ENCODE measurements at regions not wholly inside any gene's neighbourhood (a gene's known extent, or its start where the extent isn't known, plus 50 kb on each side); places are given as distances from the start of the nearest gene placed in this dataset.
A peak's percentile ranks its signal among the peaks of the same experiment; 100 is the strongest.
"Not testable (repeated sequence)": the region's sequence is repeated elsewhere in the genome, so short reads cannot be mapped to it uniquely, and the experiment has no call there.

- Mint-ChIP-seq H3K36me3 (no peaks in the 10 kb centered on the region), H3K27me3 (peaks cover 0 to 8% (median 4%) of the 10 kb centered on the region in 3 donors), H3K4me1 (no peaks in the 10 kb centered on the region), H3K9me3 (no peaks in the 10 kb centered on the region), H3K27ac (no peak overlapping the region), H3K4me3 (peak overlapping the region in 1 of 8 donors; percentile 5)
- no peak for ATAC-seq (ENCODE audit: low read depth in 2 of 2)
- DNase-seq, result no peak
These were observed 339.2 kb upstream of the PIK3R1 start for GRCh38 chr5:67876371-67876770.

GRCh38 chr5:67875601-67876000 lies 340.0 kb upstream of the PIK3R1 start:
- Mint-ChIP-seq H3K4me3 (no peak overlapping the region), H3K9me3 (no peaks in the 10 kb centered on the region), H3K4me1 (no peaks in the 10 kb centered on the region), H3K27me3 (peaks cover 0 to 8% (median 4%) of the 10 kb centered on the region in 3 donors), H3K36me3 (no peaks in the 10 kb centered on the region), H3K27ac (no peak overlapping the region)
- ATAC-seq (ENCODE audit: low read depth in 2 of 2) (no peak), DNase-seq (no peak)

- DNase-seq, result no peak
- Mint-ChIP-seq H3K36me3 (no peaks in the 10 kb centered on the region), H3K4me3 (no peak overlapping the region), H3K27ac (no peak overlapping the region), H3K27me3 (peaks cover 0 to 8% (median 4%) of the 10 kb centered on the region in 3 donors), H3K4me1 (no peaks in the 10 kb centered on the region), H3K9me3 (no peaks in the 10 kb centered on the region)
- ATAC-seq (ENCODE audit: low read depth in 2 of 2), result no peak
These were observed 341.6 kb upstream of the PIK3R1 start for GRCh38 chr5:67873935-67874334.

- Mint-ChIP-seq H3K9me3 (peaks cover 0 to 3% (median 0%) of the 10 kb centered on the region in 7 donors), H3K27ac (no peak overlapping the region), H3K4me3 (no peak overlapping the region), H3K4me1 (no peaks in the 10 kb centered on the region), H3K36me3 (no peaks in the 10 kb centered on the region), H3K27me3 (peaks cover 0 to 8% (median 4%) of the 10 kb centered on the region in 3 donors)
- ATAC-seq (ENCODE audit: low read depth in 2 of 2), result no peak
- no peak for DNase-seq
These were observed 344.9 kb upstream of the PIK3R1 start for GRCh38 chr5:67870662-67871061.

GRCh38 chr5:67864335-67864734 lies 351.2 kb upstream of the PIK3R1 start:
- not testable (repeated sequence) for H3K27me3 Mint-ChIP-seq; DNase-seq; ATAC-seq (ENCODE audit: low read depth in 2 of 2); H3K4me1 Mint-ChIP-seq; H3K4me3 Mint-ChIP-seq; H3K27ac Mint-ChIP-seq; H3K36me3 Mint-ChIP-seq; H3K9me3 Mint-ChIP-seq

GRCh38 chr5:67858471-67859031 lies 357.0 kb upstream of the PIK3R1 start:
- H3K9me3 Mint-ChIP-seq, result peaks cover 2 to 4% (median 4%) of the 10 kb centered on the region in 7 donors
- no peaks in the 10 kb centered on the region for H3K36me3 Mint-ChIP-seq
- H3K4me1 Mint-ChIP-seq, result no peaks in the 10 kb centered on the region
- DNase-seq, result no peak
- no peak for ATAC-seq (ENCODE audit: low read depth in 2 of 2)
- no peaks in the 10 kb centered on the region for H3K27me3 Mint-ChIP-seq
- H3K27ac Mint-ChIP-seq, result no peak overlapping the region
- H3K4me3 Mint-ChIP-seq, result no peak overlapping the region

GRCh38 chr5:67857502-67857901 lies 358.1 kb upstream of the PIK3R1 start:
- H3K27ac Mint-ChIP-seq, result no peak overlapping the region
- no peaks in the 10 kb centered on the region for H3K36me3 Mint-ChIP-seq
- no peak overlapping the region for H3K4me3 Mint-ChIP-seq
- ATAC-seq (ENCODE audit: low read depth in 2 of 2) (no peak), DNase-seq (no peak)
- H3K4me1 Mint-ChIP-seq, result no peaks in the 10 kb centered on the region
- no peaks in the 10 kb centered on the region for H3K27me3 Mint-ChIP-seq
- peaks cover 4 to 15% (median 5%) of the 10 kb centered on the region in 7 donors for H3K9me3 Mint-ChIP-seq

- H3K4me1 Mint-ChIP-seq, result no peaks in the 10 kb centered on the region
- no peak for ATAC-seq (ENCODE audit: low read depth in 2 of 2)
These were observed 360.0 kb upstream of the PIK3R1 start for GRCh38 chr5:67855523-67855922.

GRCh38 chr5:67850906-67851305 lies 364.6 kb upstream of the PIK3R1 start:
- not testable (repeated sequence) for H3K27ac Mint-ChIP-seq; DNase-seq; H3K36me3 Mint-ChIP-seq; ATAC-seq (ENCODE audit: low read depth in 2 of 2); H3K4me1 Mint-ChIP-seq; H3K4me3 Mint-ChIP-seq
- H3K27me3 Mint-ChIP-seq, result peaks cover 0 to 10% (median 0%) of the 10 kb centered on the region in 3 donors
- peaks cover 4 to 15% (median 5%) of the 10 kb centered on the region in 7 donors for H3K9me3 Mint-ChIP-seq

More at GRCh38 chr5:67855523-67855922, 360.0 kb upstream of the PIK3R1 start:
- H3K27ac Mint-ChIP-seq, result no peak overlapping the region
- no peaks in the 10 kb centered on the region for H3K36me3 Mint-ChIP-seq
- no peaks in the 10 kb centered on the region for H3K27me3 Mint-ChIP-seq
- H3K9me3 Mint-ChIP-seq, result peaks cover 4 to 15% (median 5%) of the 10 kb centered on the region in 7 donors
- no peak overlapping the region for H3K4me3 Mint-ChIP-seq
- no peak for DNase-seq

- ATAC-seq (ENCODE audit: low read depth in 2 of 2) (no peak), DNase-seq (no peak)
- no peak overlapping the region for H3K4me3 Mint-ChIP-seq
- H3K4me1 Mint-ChIP-seq, result no peaks in the 10 kb centered on the region
- peaks cover 0 to 32% (median 17%) of the 10 kb centered on the region in 3 donors for H3K27me3 Mint-ChIP-seq
- H3K36me3 Mint-ChIP-seq, result no peaks in the 10 kb centered on the region
- no peak overlapping the region for H3K27ac Mint-ChIP-seq
- H3K9me3 Mint-ChIP-seq, result peaks cover 0 to 3% (median 0%) of the 10 kb centered on the region in 7 donors
These were observed 370.6 kb upstream of the PIK3R1 start for GRCh38 chr5:67844924-67845323.

- peaks cover 0 to 29% (median 17%) of the 10 kb centered on the region in 3 donors for H3K27me3 Mint-ChIP-seq
- no peaks in the 10 kb centered on the region for H3K36me3 Mint-ChIP-seq
- DNase-seq (no peak), ATAC-seq (ENCODE audit: low read depth in 2 of 2) (no peak)
- peaks cover 0 to 3% (median 0%) of the 10 kb centered on the region in 7 donors for H3K9me3 Mint-ChIP-seq
- H3K4me3 Mint-ChIP-seq, result no peak overlapping the region
- H3K27ac Mint-ChIP-seq, result no peak overlapping the region
- no peaks in the 10 kb centered on the region for H3K4me1 Mint-ChIP-seq
These were observed 372.8 kb upstream of the PIK3R1 start for GRCh38 chr5:67842806-67843205.

- not testable (repeated sequence) for DNase-seq; H3K4me3 Mint-ChIP-seq; H3K36me3 Mint-ChIP-seq; H3K27ac Mint-ChIP-seq; H3K4me1 Mint-ChIP-seq; ATAC-seq (ENCODE audit: low read depth in 2 of 2)
- Mint-ChIP-seq H3K27me3 (peaks cover 0 to 12% (median 6%) of the 10 kb centered on the region in 3 donors), H3K9me3 (peaks cover 0 to 10% (median 2%) of the 10 kb centered on the region in 7 donors)
These were observed 378.3 kb upstream of the PIK3R1 start for GRCh38 chr5:67837225-67837624.

GRCh38 chr5:67836496-67836895 lies 379.1 kb upstream of the PIK3R1 start:
- H3K9me3 Mint-ChIP-seq, result peaks cover 0 to 10% (median 2%) of the 10 kb centered on the region in 7 donors
- DNase-seq; H3K4me3 Mint-ChIP-seq; H3K36me3 Mint-ChIP-seq; ATAC-seq (ENCODE audit: low read depth in 2 of 2); H3K27ac Mint-ChIP-seq; H3K4me1 Mint-ChIP-seq: not testable (repeated sequence)
- H3K27me3 Mint-ChIP-seq, result peaks cover 0 to 16% (median 3%) of the 10 kb centered on the region in 3 donors

GRCh38 chr5:67831048-67831447 lies 384.5 kb upstream of the PIK3R1 start:
- H3K4me3 Mint-ChIP-seq, result no peak overlapping the region
- H3K27ac Mint-ChIP-seq, result peak overlapping the region in 1 of 6 donors; percentile 61
- no peak for DNase-seq
- H3K27me3 Mint-ChIP-seq, result peaks cover 0 to 16% (median 0%) of the 10 kb centered on the region in 3 donors
- ATAC-seq (ENCODE audit: low read depth in 2 of 2), result no peak
- H3K36me3 Mint-ChIP-seq, result no peaks in the 10 kb centered on the region
- peaks cover 0 to 4% (median 0%) of the 10 kb centered on the region in 7 donors for H3K9me3 Mint-ChIP-seq
- no peaks in the 10 kb centered on the region for H3K4me1 Mint-ChIP-seq

Data from naive B cell (primary cell).